ENCODE measurements at regions not wholly inside any gene's neighbourhood (a gene's known extent, or its start where the extent isn't known, plus 50 kb on each side); places are given as distances from the start of the nearest gene placed in this dataset.

- Histone ChIP-seq H3K79me2 (ENCODE audit: insufficient read depth, low read length) (no peaks in the 10 kb centered on the region), H2BK15ac (ENCODE audit: low read depth, low read length) (no peak overlapping the region), H4K20me1 (ENCODE audit: control insufficient read depth, insufficient read depth, insufficient read length) (no peaks in the 10 kb centered on the region), H3K79me1 (ENCODE audit: insufficient read depth, low read depth, low read length, poor library complexity, severe bottlenecking) (no peaks in the 10 kb centered on the region), H2BK5ac (ENCODE audit: insufficient read length, low read length) (no peak overlapping the region), H2BK20ac (ENCODE audit: low read depth, low read length, poor library complexity, severe bottlenecking) (no peak overlapping the region), H3K56ac (ENCODE audit: insufficient read length, low read depth, low read length) (no peak overlapping the region), H2AK5ac (ENCODE audit: insufficient read length, low read length) (no peak overlapping the region), H3K9ac (ENCODE audit: extremely low read depth, insufficient read length, low read length) (no peak overlapping the region), H3K9me3 (ENCODE audit: control insufficient read depth, low read depth, low read length) (no peaks in the 10 kb centered on the region), H4K5ac (ENCODE audit: insufficient read length, low read depth, low read length) (no peak overlapping the region), H4K91ac (ENCODE audit: insufficient read length, low read depth, low read length) (no peak overlapping the region), H4K8ac (replicated peaks; ENCODE audit: insufficient read length, low read depth, low read length) (no peak overlapping the region), H3K27me3 (ENCODE audit: insufficient read depth, low read length) (no peaks in the 10 kb centered on the region), H3K18ac (ENCODE audit: insufficient read length, low read depth, low read length) (no peak overlapping the region), H2BK12ac (ENCODE audit: insufficient read length, low read depth, low read length) (no peak overlapping the region), H3K23ac (ENCODE audit: insufficient read length, low read depth, low read length) (no peak overlapping the region), H3K4me2 (ENCODE audit: insufficient read depth, insufficient read length, low read length) (no peak overlapping the region), H3K4ac (ENCODE audit: low read depth, low read length) (no peak overlapping the region), H2BK120ac (ENCODE audit: low read depth, low read length, poor library complexity, severe bottlenecking) (no peak overlapping the region), H3T11ph (ENCODE audit: low read length) (no peak overlapping the region), H3K23me2 (ENCODE audit: insufficient read length, low read depth, low read length, poor library complexity, severe bottlenecking) (no peaks in the 10 kb centered on the region), H3K4me1 (ENCODE audit: insufficient read depth, low read length) (no peaks in the 10 kb centered on the region), H3K14ac (ENCODE audit: insufficient read depth, low read length) (no peak overlapping the region), H2AFZ (ENCODE audit: low read length) (no peak overlapping the region), H3K27ac (ENCODE audit: insufficient read length, low read depth, low read length) (no peak overlapping the region)
- Mint-ChIP-seq H3K27ac (no peak overlapping the region), H3K36me3 (ENCODE audit: insufficient read depth in 1 of 3, low read depth in 3 of 3) (no peaks in the 10 kb centered on the region), H3K9me3 (no peaks in the 10 kb centered on the region), H3K4me1 (peaks cover 5% of the 10 kb centered on the region in 2 experiments), H3K4me3 (no peak overlapping the region), H3K27me3 (ENCODE audit: low read depth) (no peaks in the 10 kb centered on the region)
- no CpG with 5 or more reads among the region's 10 CpGs for WGBS (ENCODE audit: extremely low coverage, insufficient read length, low lambda C conversion rate)
- DNase-seq, result no peak
- no peak for TF ChIP-seq CTCF (conservative IDR thresholded peaks at IDR 0.05)
These were observed 183.1 kb upstream of the CXCR4 start for GRCh38 chr2:136301006-136301405.
